Mucosa of descending colon (tissue), 3 donors: ENCODE measurements at regions not wholly inside any gene's neighbourhood (a gene's known extent, or its start where the extent isn't known, plus 50 kb on each side); places are given as distances from the start of the nearest gene placed in this dataset.
A peak's percentile ranks its signal among the peaks of the same experiment; 100 is the strongest.

Source experiments
- ATAC-seq: fragments of 200-7000 bp; cut with Tn5 transposase; one replicate; pipeline ENCODE4 v1.9.1; 2020; ENCODE audit warnings: mild to moderate bottlenecking, moderate library complexity
- DNase-seq, 3 donors: peaks; one replicate each; pipeline ENCODE4 v3.0.0-alpha.2; 2020
- H3K36me3 ChIP-seq: fragments of 200-600 bp; one replicate; pipeline ENCODE4 v1.8.0; 2021; ENCODE audit warnings: low read depth, mild to moderate bottlenecking
- H3K4me1 ChIP-seq: fragments of 200-600 bp; one replicate; pipeline ENCODE4 v1.8.0; 2021; ENCODE audit warnings: low read depth, mild to moderate bottlenecking
- H3K4me3 ChIP-seq: fragments of 200-600 bp; one replicate; pipeline ENCODE4 v1.8.0; 2021; ENCODE audit warnings: mild to moderate bottlenecking
- H3K9me3 ChIP-seq: fragments of 200-600 bp; one replicate; pipeline ENCODE4 v1.8.0; 2021; ENCODE audit warnings: mild to moderate bottlenecking
- CTCF ChIP-seq: fragments of 200-600 bp; IDR thresholded peaks from one replicate; pipeline ENCODE4 v1.8.0; 2022; ENCODE audit warnings: antibody characterized with exemption, mild to moderate bottlenecking
- intact Hi-C, 2 donors: fragments of 100-400 bp; cut with DNase I in 1 of 2; cut with micrococcal nuclease in 1 of 2; formaldehyde crosslinking; loops; one replicate each; pipeline versions ENCODE4 v1.11.0 to v1.11.1; 2022; cut with DNase I, micrococcal nuclease
- donor health status: DM: no; HTN: no; CAD: no; lungs with moderate emphysema.
- donor health status: DM: no; HTN: no; CAD: no.
- donor health status: DM: no; HTN: yes; CAD: no.

- Histone ChIP-seq H3K36me3 (no peaks in the 10 kb centered on the region), H3K4me1 (no peaks in the 10 kb centered on the region), H3K9me3 (no peaks in the 10 kb centered on the region), H3K4me3 (no peak overlapping the region)
- intact Hi-C loops = no loop called here
- ATAC-seq = peak; percentile 21
- DNase-seq = no peak
- no peak for TF ChIP-seq CTCF
These were observed 550.3 kb downstream of the RAB28 start for GRCh38 chr4:12933760-12934221.

GRCh38 chr4:12932203-12932788 lies 551.8 kb downstream of the RAB28 start:
- Histone ChIP-seq H3K36me3 (no peaks in the 10 kb centered on the region), H3K4me1 (no peaks in the 10 kb centered on the region), H3K9me3 (no peaks in the 10 kb centered on the region), H3K4me3 (no peak overlapping the region)
- no peak for TF ChIP-seq CTCF
- DNase-seq (no peak), ATAC-seq (no peak)
- intact Hi-C loops = no loop called here

GRCh38 chr4:12929784-12930183 lies 554.4 kb downstream of the RAB28 start:
- Histone ChIP-seq H3K4me1 (no peaks in the 10 kb centered on the region), H3K36me3 (no peaks in the 10 kb centered on the region), H3K9me3 (no peaks in the 10 kb centered on the region), H3K4me3 (no peak overlapping the region)
- DNase-seq (no peak), ATAC-seq (no peak)
- TF ChIP-seq CTCF = no peak
- intact Hi-C loops = no loop called here

GRCh38 chr4:12928751-12929150 lies 555.4 kb downstream of the RAB28 start:
- no peak for DNase-seq
- no peak for TF ChIP-seq CTCF
- Histone ChIP-seq H3K9me3 (no peaks in the 10 kb centered on the region), H3K4me1 (no peaks in the 10 kb centered on the region), H3K4me3 (no peak overlapping the region), H3K36me3 (no peaks in the 10 kb centered on the region)
- intact Hi-C loops = no loop called here
- ATAC-seq = no peak

GRCh38 chr4:12926189-12927066 lies 557.7 kb downstream of the RAB28 start:
- no peak for DNase-seq
- TF ChIP-seq CTCF = no peak
- no peak for ATAC-seq
- intact Hi-C loops = no loop called here
- Histone ChIP-seq H3K4me1 (no peaks in the 10 kb centered on the region), H3K4me3 (no peak overlapping the region), H3K9me3 (no peaks in the 10 kb centered on the region), H3K36me3 (no peaks in the 10 kb centered on the region)
